GM18870 (cell line): ENCODE measurements at regions not wholly inside any gene's neighbourhood (a gene's known extent, or its start where the extent isn't known, plus 50 kb on each side); places are given as distances from the start of the nearest gene placed in this dataset.

Source experiments
- ATAC-seq: cut with Tn5 transposase; IDR thresholded peaks from one replicate; pipeline ENCODE4 v1.9.1; 2021; ENCODE audit warnings: moderate library complexity; ENCODE audit not compliant: unreplicated experiment

GRCh38 chr4:148776941-148777340, 334.7 kb upstream of the NR3C2 start:
- ATAC-seq: no peak

- no peak for ATAC-seq
Measured at GRCh38 chr4:148774134-148774533, 331.9 kb upstream of the NR3C2 start.

- ATAC-seq: no peak
Measured at GRCh38 chr4:148773313-148773712, 331.1 kb upstream of the NR3C2 start.

- ATAC-seq: no peak
Measured at GRCh38 chr4:148770848-148771247, 328.6 kb upstream of the NR3C2 start.

GRCh38 chr4:148770377-148770776, 328.2 kb upstream of the NR3C2 start:
- no peak for ATAC-seq

GRCh38 chr4:148764720-148765119, 322.5 kb upstream of the NR3C2 start:
- no peak for ATAC-seq

GRCh38 chr4:148757171-148757570, 315.0 kb upstream of the NR3C2 start:
- ATAC-seq: no peak

GRCh38 chr4:148749403-148749802, 307.2 kb upstream of the NR3C2 start:
- no peak for ATAC-seq

GRCh38 chr4:148747721-148748268, 305.6 kb upstream of the NR3C2 start:
- peak; percentile 68 for ATAC-seq

- ATAC-seq: no peak
Measured at GRCh38 chr4:148740701-148741100, 298.5 kb upstream of the NR3C2 start.

- ATAC-seq: no peak
Measured at GRCh38 chr4:148737061-148737770, 295.0 kb upstream of the NR3C2 start.

GRCh38 chr4:148735432-148736155, 293.4 kb upstream of the NR3C2 start:
- ATAC-seq: peak; percentile 84

GRCh38 chr4:148730766-148731165, 288.6 kb upstream of the NR3C2 start:
- ATAC-seq: no peak

GRCh38 chr4:148730082-148730640, 287.9 kb upstream of the NR3C2 start:
- no peak for ATAC-seq

- ATAC-seq: no peak
Measured at GRCh38 chr4:148717988-148718387, 275.8 kb upstream of the NR3C2 start.

GRCh38 chr4:148716431-148717052, 274.3 kb upstream of the NR3C2 start:
- no peak for ATAC-seq

- ATAC-seq: no peak
Measured at GRCh38 chr4:148704291-148704690, 262.1 kb upstream of the NR3C2 start.

GRCh38 chr4:148694702-148695101, 252.5 kb upstream of the NR3C2 start:
- no peak for ATAC-seq

GRCh38 chr4:148693913-148694649, 251.9 kb upstream of the NR3C2 start:
- ATAC-seq: no peak

GRCh38 chr4:148692242-148692641, 250.0 kb upstream of the NR3C2 start:
- ATAC-seq: no peak

- ATAC-seq: no peak
Measured at GRCh38 chr4:148686449-148686848, 244.2 kb upstream of the NR3C2 start.
